OCI-LY7 (cell line): ENCODE measurements at regions not wholly inside any gene's neighbourhood (a gene's known extent, or its start where the extent isn't known, plus 50 kb on each side); places are given as distances from the start of the nearest gene placed in this dataset.

Experiments
- BruUV-seq: library from RNA; stranded (reverse); fragments of 400-500 nt; replicated peaks from 2 replicates; lab custom pipeline; 2021; lab: Mats Ljungman, UMichigan
- CTCF ChIA-PET: fragments of 300-600 bp; sonication (Branson Sonifier 250); formaldehyde crosslinking; loops from one replicate; lab custom pipeline; 2022; ENCODE audit warnings: antibody characterized with exemption; ENCODE audit not compliant: unreplicated experiment; lab: Charles Lee
- POLR2A ChIA-PET: fragments of 300-600 bp; sonication (Branson Sonifier 250); formaldehyde crosslinking; loops from one replicate; lab custom pipeline; 2022; ENCODE audit warnings: antibody characterized with exemption; lab: Charles Lee
- DNase-seq: peaks from one replicate; pipeline ENCODE4 v3.0.0-alpha.2; 2015; ENCODE audit warnings: low spot score
- H2AFZ ChIP-seq: fragments of 200-600 bp; sonication (generic), shearing (Covaris generic); 2 replicates; pipeline ENCODE4 v1.6.1; 2014; ENCODE audit warnings: mild to moderate bottlenecking, antibody characterized with exemption, low read length, moderate library complexity
- H3K27ac ChIP-seq: fragments of 200-600 bp; sonication (generic); 2 replicates; pipeline ENCODE4 v1.5.1; 2014; ENCODE audit warnings: mixed run types, low read depth, mild to moderate bottlenecking, moderate library complexity, low read length, inconsistent platforms; ENCODE audit not compliant: poor library complexity, severe bottlenecking
- H3K36me3 ChIP-seq: fragments of 200-600 bp; sonication (generic); 2 replicates; pipeline ENCODE4 v1.6.1; 2014; ENCODE audit warnings: mild to moderate bottlenecking, antibody characterized with exemption, low read length, moderate library complexity, mixed read lengths; ENCODE audit not compliant: insufficient read depth
- H3K4me1 ChIP-seq: fragments of 200-600 bp; sonication (generic); 2 replicates; pipeline ENCODE4 v1.5.1; 2014; ENCODE audit warnings: mild to moderate bottlenecking, low read length; ENCODE audit not compliant: insufficient read depth, poor library complexity, severe bottlenecking
- H3K4me2 ChIP-seq: fragments of 200-600 bp; sonication (generic); 2 replicates; pipeline ENCODE4 v1.6.1; 2014; ENCODE audit warnings: mild to moderate bottlenecking, low read length
- H3K4me3 ChIP-seq: fragments of 200-600 bp; sonication (generic); 2 replicates; pipeline ENCODE4 v1.5.1; 2014; ENCODE audit warnings: mild to moderate bottlenecking, low read depth, low read length; ENCODE audit not compliant: poor library complexity, severe bottlenecking
- H3K79me2 ChIP-seq: fragments of 200-600 bp; sonication (generic); 2 replicates; pipeline ENCODE4 v1.6.1; 2016; ENCODE audit warnings: low read depth, mild to moderate bottlenecking, low read length, moderate library complexity, mixed read lengths; ENCODE audit not compliant: insufficient read depth
- H3K9me2 ChIP-seq: fragments of 200-600 bp; sonication (generic); 2 replicates; pipeline ENCODE4 v1.6.1; 2016; ENCODE audit warnings: mild to moderate bottlenecking, low read length, mixed read lengths; ENCODE audit not compliant: insufficient read depth
- H3K9me3 ChIP-seq: fragments of 200-600 bp; sonication (generic); 2 replicates; pipeline ENCODE4 v1.6.1; 2014; ENCODE audit warnings: mild to moderate bottlenecking, mixed run types, low read length, mixed read lengths
- H4K20me1 ChIP-seq: fragments of 200-600 bp; sonication (generic); 2 replicates; pipeline ENCODE4 v1.6.1; 2014; ENCODE audit warnings: mild to moderate bottlenecking, antibody characterized with exemption, low read length, moderate library complexity, mixed read lengths; ENCODE audit not compliant: insufficient read depth
- EZH2phosphoT487 ChIP-seq: fragments of 200-600 bp; sonication (generic); IDR thresholded peaks from 2 replicates; pipeline ENCODE4 v1.6.1; 2018; ENCODE audit warnings: low read depth, borderline replicate concordance, mild to moderate bottlenecking, mixed run types, antibody characterized with exemption, low read length, moderate library complexity, mixed read lengths
- intact Hi-C: fragments of 100-400 bp; cut with micrococcal nuclease; formaldehyde crosslinking; loops from one replicate; pipeline ENCODE4 v1.10.0; 2022; ENCODE audit not compliant: unreplicated experiment
- TF ChIP-seq, protein P1 (sequence below): fragments of 200-600 bp; sonication (generic); conservative IDR thresholded peaks from 2 replicates; pipeline ENCODE4 v1.5.1; 2014; ENCODE audit warnings: mild to moderate bottlenecking, antibody characterized with exemption, low read length, moderate library complexity, mixed read lengths

DNA sequence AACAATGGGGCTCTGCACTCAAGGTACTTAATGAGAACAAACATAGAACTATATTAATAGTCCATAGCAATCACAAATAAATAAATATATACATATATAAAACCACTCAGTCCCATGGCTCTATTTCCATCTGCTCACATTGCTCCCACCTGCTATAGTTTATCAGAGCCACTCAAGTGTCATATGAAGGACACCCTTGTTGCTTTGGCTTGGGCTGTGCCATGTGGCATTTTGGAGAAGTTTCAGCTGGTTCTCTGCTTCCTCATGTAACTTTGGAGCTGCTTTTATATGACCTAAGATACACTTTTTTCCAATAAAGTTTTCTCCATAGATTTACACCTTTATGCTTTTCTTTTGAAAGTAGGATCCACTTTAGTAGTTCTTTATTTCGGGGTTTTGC, 126.4 kb downstream of the KCNJ2 start:
- Histone ChIP-seq H3K4me2 (no peak overlapping the region), H3K9me2 (no peaks in the 10 kb centered on the region), H3K4me1 (no peaks in the 10 kb centered on the region), H2AFZ (no peak overlapping the region), H4K20me1 (no peaks in the 10 kb centered on the region), H3K79me2 (no peaks in the 10 kb centered on the region), H3K36me3 (no peaks in the 10 kb centered on the region), H3K4me3 (no peak overlapping the region), H3K27ac (no peak overlapping the region), H3K9me3 (no peaks in the 10 kb centered on the region)
- no peak for DNase-seq
- CTCF ChIA-PET: no interaction called here
- TF ChIP-seq, protein P1, sequence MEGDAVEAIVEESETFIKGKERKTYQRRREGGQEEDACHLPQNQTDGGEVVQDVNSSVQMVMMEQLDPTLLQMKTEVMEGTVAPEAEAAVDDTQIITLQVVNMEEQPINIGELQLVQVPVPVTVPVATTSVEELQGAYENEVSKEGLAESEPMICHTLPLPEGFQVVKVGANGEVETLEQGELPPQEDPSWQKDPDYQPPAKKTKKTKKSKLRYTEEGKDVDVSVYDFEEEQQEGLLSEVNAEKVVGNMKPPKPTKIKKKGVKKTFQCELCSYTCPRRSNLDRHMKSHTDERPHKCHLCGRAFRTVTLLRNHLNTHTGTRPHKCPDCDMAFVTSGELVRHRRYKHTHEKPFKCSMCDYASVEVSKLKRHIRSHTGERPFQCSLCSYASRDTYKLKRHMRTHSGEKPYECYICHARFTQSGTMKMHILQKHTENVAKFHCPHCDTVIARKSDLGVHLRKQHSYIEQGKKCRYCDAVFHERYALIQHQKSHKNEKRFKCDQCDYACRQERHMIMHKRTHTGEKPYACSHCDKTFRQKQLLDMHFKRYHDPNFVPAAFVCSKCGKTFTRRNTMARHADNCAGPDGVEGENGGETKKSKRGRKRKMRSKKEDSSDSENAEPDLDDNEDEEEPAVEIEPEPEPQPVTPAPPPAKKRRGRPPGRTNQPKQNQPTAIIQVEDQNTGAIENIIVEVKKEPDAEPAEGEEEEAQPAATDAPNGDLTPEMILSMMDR: no peak
- TF ChIP-seq EZH2phosphoT487: no peak
- POLR2A ChIA-PET: no interaction called here
- no TSS peak for BruUV-seq
- intact Hi-C loops: no loop called here

DNA sequence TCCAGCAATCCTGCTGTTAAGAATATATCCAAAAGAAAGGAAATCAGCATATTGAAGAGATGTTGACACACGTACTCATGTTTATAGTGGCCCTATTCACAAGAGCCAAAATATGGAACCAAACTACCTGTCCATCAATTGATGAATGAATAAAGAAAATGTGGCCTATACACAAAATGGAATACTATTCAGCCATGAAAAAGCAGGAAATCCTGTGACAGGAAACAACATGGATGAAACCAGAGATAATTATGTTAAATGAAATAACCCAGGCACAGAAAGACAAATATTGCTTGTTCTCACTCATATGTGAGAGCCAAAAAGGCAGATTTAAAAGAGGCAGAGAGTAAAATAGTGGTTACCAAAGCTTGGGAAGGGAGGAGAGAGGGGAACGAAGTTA, 127.1 kb downstream of the KCNJ2 start:
- no peaks in the 10 kb centered on the region for H4K20me1 ChIP-seq
- ChIA-PET POLR2A (interaction anchor here (0.5 kb wide), 1 partner anchor 388 kb away, joined by 3 read pairs; no protein-coding TSS in a partner anchor), CTCF (no interaction called here)
- TF ChIP-seq EZH2phosphoT487: no peak
- TF ChIP-seq, protein P1: no peak
- no peaks in the 10 kb centered on the region for H3K36me3 ChIP-seq
- no peaks in the 10 kb centered on the region for H3K4me1 ChIP-seq
- no TSS peak for BruUV-seq
- H3K4me3 ChIP-seq: no peak overlapping the region
- H3K27ac ChIP-seq: no peak overlapping the region
- no peak for DNase-seq
- H3K4me2 ChIP-seq: no peak overlapping the region
- no peak overlapping the region for H2AFZ ChIP-seq
- H3K79me2 ChIP-seq: no peaks in the 10 kb centered on the region
- H3K9me3 ChIP-seq: no peaks in the 10 kb centered on the region
- intact Hi-C loops: no loop called here
- no peaks in the 10 kb centered on the region for H3K9me2 ChIP-seq

DNA sequence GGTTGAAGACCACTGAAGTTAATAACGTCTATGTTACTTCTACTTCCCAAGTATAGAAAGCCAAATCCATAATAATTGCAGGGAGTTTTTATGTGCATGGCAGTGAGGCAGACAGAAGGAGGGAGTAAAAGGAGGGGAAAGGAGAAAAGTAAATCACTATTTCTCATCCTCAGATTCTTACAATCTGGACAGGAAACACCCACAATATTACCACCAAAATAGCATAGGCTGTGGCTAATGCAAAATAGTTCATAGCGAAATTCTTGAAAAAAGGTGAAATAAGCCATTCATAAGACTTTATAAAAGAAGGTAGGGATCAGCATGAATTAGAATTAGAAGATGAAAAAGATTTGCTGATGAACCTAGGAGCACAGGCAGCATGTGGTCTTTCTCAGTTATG, 128.1 kb downstream of the KCNJ2 start:
- ChIA-PET CTCF (no interaction called here), POLR2A (no interaction called here)
- Histone ChIP-seq H3K4me2 (no peak overlapping the region), H3K27ac (no peak overlapping the region), H3K4me1 (no peaks in the 10 kb centered on the region), H4K20me1 (no peaks in the 10 kb centered on the region), H3K9me3 (no peaks in the 10 kb centered on the region), H3K9me2 (no peaks in the 10 kb centered on the region), H3K79me2 (no peaks in the 10 kb centered on the region), H3K4me3 (no peak overlapping the region), H3K36me3 (no peaks in the 10 kb centered on the region), H2AFZ (no peak overlapping the region)
- TF ChIP-seq EZH2phosphoT487: no peak
- TF ChIP-seq, protein P1: no peak
- BruUV-seq: no TSS peak
- no peak for DNase-seq
- intact Hi-C loops: no loop called here
